GM20431 (cell line): ENCODE measurements at regions not wholly inside any gene's neighbourhood (a gene's known extent, or its start where the extent isn't known, plus 50 kb on each side); places are given as distances from the start of the nearest gene placed in this dataset.

Experiments used
- in situ Hi-C: fragments of 300-500 bp; cut with MseI, MboI; formaldehyde crosslinking; loops from one replicate; pipeline ENCODE4 v1.15.0; 2020; ENCODE audit warnings: low sequenced_read_pairs; ENCODE audit not compliant: unreplicated experiment

DNA sequence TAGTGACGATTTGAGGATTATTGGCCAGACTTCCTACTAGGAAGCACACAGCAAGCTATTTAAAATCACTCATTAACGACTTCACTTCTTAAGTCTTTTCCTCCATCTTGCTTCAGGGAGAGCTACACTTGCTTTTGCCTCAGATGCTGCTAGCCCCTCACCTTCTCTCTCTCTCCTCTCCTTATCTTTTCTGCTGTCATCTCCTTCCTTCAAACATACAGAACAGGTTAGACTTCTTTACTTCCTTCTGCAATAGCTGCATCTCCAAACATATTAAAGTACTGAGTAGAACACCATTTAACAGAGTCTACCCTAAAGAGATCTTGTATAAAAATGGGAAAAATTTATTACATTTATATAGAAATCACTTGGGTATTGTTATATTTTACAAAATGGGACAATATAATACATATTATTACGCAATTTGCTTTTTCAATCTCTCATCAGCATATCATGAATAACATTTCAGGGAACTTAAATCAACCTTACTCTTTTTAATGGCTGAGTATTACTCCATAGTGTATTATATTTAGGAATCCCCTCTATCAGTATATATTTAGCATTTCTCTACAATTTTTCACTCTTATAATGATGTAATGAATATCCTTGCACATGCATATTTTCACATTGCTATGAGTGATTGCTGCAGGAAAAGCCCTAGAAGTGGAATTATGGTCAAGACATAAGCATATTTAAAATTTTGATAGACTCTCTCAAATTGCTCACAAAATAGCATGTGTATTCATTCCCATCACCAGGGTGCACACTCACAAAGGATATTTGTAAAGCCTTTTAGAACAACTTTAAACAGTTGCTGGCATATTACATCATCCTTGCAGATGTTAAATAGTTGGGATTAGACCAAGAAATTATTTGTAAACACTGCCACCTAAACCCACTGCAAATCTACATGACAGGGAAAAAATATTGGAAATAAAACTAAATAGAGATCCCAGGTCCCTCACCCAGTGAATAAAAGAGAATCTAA is 164.5 kb upstream of the NFIB start:
- in situ Hi-C loops, result no loop called here

DNA sequence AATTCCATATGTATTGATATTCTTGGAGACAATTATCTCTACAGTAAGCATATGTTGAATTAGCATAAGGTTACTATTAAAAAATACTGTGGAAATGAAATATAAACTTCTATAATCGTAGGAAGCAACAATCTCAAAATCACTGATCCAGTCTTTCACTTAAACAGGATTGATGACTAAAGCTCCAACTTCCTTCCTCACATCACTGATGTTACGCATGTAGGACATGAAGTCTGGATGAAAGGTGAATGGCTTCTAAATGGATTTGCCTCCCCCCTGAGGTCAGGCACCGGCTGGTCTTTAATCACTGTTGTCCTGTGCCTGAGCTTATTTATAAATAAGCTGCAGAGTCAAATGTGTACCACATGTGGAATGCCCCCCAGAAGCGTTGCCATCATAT is 157.1 kb upstream of the NFIB start:
- in situ Hi-C loops, result loop anchor here (25.0 kb wide), 1 partner anchor 291 kb away; no protein-coding TSS in a partner anchor

DNA sequence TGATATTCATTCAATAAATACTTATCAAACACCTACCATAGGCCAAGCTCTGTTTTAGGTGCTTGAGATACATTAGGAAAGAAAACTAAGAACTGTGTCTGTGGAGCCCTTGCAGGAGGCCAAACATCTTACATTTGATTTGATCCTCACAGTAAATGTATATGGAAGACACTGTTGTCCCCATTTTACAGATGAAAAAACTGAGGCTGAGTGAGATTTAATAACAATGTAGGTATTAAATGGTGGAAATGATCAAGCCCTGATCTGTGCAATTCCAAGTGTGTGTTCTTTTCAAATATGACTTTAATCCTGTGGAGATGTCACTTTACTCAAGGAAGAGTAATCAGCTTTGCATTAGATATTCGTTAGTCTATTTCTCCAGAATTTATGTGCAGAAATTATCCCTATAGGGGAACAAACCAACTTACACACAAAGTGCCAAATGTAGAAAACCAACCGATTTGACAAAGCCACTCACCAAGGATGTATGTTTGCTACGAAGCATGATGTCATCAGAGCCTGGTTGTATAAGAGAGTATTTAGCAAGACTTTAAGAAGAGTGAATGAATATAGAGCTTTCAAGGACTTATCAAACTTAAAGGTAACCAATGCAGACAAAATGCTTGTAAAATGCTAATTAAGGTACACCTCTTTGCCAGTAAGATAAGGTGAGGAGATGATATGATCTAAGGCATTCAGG is 153.9 kb upstream of the NFIB start:
- in situ Hi-C loops, result loop anchor here (25.0 kb wide), 1 partner anchor 294 kb away; no protein-coding TSS in a partner anchor

DNA sequence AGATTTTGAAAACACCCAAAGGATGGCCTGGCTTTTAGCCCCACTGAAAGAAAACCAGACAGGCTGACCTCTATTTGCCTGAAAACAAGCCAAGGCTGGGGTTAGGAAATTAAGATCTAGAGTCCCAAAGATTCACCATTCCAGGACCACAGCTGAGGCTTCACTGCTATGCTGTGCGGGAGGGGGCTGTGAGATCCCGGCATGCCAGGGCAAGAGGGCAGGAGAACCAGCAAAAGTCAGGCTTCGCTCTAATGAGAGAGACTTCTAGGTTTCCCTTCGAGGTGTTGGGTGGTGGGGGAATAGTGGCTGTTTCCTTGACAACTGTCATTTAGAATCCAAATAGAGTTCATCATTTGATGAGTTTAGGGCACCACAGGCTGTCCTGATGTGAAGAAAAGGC is 152.9 kb upstream of the NFIB start:
- in situ Hi-C loops, result loop anchor here (25.0 kb wide), 1 partner anchor 295 kb away; no protein-coding TSS in a partner anchor

DNA sequence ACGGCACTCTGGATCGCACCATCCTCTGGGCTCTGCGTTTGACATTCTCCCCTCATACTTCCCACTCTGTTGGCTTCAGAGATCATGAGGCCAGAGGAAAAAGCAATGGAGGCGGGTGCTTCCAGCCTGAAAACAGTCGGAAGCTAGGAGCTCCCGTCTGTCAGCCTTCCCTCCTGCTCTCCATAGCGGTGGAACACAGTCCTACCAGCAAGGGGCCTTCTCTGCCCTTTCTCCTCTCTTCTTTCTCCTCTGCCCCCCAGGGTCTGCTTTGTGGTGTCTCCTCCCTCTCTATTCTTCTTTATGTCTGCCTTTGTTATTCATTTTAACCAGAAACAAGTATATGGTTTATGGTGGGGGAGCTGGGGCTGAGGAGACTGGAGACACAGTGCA is 152.5 kb upstream of the NFIB start:
- in situ Hi-C loops, result loop anchor here (25.0 kb wide), 1 partner anchor 296 kb away; no protein-coding TSS in a partner anchor

DNA sequence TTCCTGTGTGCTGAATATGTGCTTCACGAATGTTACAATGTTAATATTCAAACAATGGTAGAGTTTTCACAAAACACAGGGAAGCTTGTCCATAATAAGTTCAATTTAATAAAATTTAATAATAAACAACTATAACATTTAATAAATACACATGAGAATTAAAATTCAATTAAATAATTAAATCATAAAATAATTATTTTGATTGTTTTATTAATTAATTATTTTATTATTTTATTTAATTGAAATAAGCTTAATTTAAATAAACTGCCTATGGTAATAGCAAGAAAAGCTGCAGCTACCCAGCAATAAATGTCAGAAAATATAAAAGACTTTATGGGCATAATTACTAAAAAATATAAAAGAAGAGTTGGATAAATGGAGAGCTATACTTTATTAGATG is 149.0 kb upstream of the NFIB start:
- in situ Hi-C loops, result loop anchor here (25.0 kb wide), 1 partner anchor 299 kb away; no protein-coding TSS in a partner anchor

DNA sequence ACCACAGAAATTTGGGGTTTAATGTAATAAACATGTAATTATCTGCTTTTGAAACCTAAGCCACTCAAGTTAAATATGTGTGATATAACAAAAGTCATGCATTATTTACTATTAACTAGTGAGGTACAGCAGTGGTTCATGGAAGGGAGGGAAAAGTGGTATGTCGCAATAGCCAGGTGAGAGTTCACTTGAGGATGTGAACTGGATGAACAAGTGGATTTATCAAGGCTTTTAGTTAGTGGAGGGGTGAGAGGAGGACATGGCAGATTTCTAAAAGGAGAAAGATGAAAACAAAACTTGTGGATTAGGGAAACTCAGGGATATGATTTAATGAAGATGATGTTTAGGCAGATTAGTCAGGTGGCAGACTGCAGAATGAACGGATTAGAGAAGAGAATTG is 141.3 kb upstream of the NFIB start:
- in situ Hi-C loops, result loop anchor here (25.0 kb wide), 1 partner anchor 307 kb away; no protein-coding TSS in a partner anchor

DNA sequence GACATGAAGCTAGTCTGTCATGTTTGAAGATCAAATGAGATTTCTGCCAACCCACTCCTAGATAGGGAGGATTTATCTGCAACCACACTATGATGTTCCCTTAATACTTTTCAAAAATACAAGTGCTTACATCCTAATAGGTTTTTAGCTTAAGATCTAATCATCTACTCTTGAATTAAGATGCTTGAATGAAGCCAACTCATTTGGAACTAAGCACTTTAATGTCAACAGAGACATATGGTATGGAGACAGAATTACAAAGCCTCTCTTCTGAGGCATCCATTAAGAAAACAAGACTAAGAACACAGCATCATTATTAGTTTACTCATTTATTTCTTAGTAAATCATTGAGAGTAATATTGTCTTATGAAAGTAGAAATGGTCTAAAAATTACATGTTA is 139.3 kb upstream of the NFIB start:
- in situ Hi-C loops, result loop anchor here (25.0 kb wide), 1 partner anchor 309 kb away; no protein-coding TSS in a partner anchor

DNA sequence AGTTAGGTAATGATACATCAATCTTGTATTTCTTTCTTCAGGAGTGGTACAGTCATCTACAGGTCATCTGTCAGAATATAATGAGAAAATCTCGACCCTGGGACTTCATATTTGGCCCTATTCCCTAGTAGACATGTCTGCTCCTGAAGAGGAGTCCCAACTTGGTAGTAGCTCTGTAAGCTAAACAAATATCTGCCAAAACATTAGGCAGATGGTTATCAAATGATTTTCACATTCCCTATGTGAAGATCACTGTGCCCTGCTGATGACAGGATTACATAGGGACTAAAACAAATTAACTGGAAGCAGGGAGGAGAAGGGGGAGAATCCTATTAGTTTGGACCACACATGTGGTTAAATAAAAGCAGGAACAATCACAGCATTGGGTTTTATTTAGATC is 138.6 kb upstream of the NFIB start:
- in situ Hi-C loops, result loop anchor here (25.0 kb wide), 1 partner anchor 310 kb away; no protein-coding TSS in a partner anchor

DNA sequence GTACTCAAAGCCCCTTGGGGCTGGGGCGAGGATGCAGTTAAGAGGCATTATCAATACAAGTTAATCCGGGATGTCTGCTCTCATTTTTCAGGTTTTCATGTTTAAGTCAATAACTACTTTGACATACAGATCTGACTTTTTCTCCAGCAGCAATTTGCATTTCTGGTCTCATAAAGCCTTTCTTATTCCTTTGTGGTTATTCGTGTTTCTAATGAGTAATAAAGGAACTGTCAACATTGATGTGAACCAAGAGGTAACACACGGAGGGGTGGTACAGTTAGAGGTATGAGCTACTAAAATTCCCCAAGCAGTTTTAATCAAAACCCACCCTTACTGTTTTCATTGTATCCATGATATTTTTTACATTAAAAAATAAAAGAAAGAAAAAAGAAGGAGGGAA is 138.0 kb upstream of the NFIB start:
- in situ Hi-C loops, result loop anchor here (25.0 kb wide), 1 partner anchor 310 kb away; no protein-coding TSS in a partner anchor

DNA sequence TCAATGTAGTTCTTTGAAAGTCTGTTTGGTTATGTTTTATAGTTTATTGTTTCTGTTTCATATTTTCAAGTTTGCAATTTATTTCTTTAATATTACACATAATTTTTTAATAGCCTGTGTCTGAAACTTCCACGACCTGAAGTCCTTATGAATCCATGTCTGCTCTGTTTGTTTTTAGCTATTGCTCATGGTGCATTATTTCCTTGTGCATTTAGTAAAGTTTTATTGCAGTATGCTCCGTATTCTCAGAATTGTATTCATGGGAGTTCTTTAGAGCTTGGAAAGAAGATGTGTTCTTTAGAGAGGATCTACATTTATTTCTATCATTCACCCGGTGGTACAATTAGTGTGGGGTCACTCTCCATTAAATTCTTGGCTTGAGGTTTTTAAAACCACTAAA is 133.2 kb upstream of the NFIB start:
- in situ Hi-C loops, result no loop called here

DNA sequence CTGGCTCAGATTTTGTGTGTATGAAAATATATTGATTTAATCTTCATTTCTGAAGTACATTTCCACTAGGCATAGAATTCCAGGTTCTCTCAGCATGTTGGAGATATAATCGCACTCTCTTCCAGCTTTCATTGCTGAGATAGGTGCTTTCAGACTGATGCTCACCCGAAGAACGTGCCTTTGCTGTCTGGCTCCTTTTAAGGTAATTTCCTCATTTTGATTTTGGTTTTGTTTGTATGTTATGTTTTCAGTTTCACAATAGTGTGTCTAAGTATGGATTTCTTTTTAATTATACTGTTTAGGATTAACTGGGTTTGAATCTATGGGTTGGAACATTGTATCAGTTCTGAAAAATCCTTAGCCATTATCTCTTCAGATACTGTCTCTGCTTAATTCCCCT is 132.0 kb upstream of the NFIB start:
- in situ Hi-C loops, result no loop called here

DNA sequence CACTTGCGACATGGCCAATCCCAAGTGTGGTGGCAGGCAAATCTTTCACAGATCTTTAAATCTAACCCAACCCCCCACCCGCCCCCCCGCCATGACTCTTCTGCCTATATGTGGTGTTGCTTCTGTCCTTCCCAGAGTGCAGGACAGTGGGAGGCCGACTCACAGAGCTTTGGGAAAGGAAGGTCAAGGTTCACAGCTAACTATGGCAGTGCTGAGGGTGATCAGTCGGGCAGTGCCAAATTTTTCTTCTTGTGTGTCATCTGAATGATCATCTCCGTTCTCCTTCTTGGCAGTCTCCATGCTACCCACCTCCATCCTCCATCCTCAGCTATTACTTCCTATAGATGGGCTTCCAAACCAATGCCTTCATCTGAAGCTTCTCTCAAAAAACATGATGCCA is 129.0 kb upstream of the NFIB start:
- in situ Hi-C loops, result no loop called here

DNA sequence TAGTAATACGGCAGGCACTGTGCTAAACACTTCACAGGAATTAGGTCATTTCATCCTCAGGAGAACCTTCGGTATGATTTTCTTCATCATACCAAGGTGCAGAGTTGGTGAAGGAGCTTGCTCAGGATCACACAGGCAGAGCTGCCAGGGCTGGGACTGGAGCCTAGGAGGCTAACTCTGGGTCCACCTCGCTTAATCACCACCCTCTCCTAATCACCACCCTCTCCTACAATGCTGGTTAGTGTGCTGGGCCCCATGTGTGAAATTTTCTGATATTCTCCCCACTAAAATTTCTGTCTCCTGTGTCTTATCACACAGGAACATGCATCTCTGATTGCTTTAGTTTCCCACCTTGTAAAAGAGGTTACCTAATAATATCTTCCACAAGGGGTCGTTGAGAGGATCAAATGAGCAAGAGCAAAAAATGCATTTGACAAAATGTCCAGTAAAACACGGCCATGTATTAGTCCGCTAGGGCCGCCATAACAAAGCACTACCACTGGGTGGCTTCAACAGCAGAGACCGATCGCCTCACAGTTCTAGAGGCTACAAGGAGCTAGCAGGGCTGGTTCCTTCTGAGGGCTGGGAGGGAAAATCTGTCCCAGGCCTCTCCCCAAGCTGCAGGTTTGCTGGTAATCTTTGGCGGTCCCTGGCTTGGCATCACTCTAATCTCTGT is 128.2 kb upstream of the NFIB start:
- in situ Hi-C loops, result no loop called here

DNA sequence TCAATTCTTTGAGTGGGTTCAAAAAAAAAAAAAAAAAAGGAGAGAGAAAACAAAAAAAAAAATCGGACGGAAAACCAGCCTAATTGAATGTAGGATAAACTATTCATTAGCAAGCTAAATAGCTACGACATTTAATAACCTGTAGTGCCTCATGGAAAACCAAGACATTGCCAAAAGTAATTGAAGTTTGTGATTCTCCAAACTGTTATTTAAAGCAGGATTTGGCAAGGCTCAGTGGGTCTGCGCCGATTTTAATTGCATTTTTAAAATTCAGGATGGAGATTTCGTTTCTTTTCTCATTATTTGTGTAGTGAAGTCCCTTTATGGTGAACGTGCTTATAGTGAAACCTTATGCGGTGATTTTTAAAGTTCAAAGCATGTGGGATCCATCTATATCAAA is 127.2 kb upstream of the NFIB start:
- in situ Hi-C loops, result no loop called here

DNA sequence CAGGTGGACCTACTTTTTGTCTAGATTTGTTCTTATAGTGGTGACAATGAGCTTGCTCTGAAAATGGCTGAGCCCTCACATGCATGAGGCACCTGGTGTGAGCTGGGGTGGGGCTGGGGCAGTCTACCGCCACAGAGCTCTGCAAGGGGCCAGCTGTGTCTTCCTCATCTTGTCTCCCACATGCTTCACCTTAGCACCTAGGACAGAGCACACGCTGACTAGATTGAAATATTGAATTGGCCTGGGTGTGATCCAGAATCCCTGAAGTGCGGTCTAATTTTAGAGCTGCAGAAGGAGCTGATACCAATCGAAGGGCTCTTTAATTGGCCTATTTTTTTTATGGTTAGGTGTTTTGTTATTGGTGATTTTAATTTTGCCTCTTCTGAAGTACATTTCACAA is 126.1 kb upstream of the NFIB start:
- in situ Hi-C loops, result no loop called here

DNA sequence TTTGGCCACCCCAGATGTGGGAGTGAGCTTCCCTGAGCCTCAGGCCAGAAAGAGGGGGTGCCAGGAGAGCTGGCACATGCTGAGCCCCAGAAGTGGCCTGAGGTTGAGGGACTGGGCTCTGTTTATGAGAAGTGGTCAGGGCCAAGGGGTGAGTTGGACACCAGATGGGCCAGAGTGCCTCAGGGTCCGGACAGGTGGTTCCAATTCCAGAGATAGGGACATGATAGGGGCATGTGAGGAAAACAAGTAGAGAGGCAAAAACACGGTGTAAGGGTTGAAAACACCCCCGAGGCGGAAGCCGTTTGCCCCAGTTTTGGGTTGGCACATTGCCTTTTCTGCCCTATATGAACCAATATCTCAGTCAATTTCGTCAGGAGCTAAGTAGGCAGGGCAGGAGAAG is 125.6 kb upstream of the NFIB start:
- in situ Hi-C loops, result loop anchor here (10.0 kb wide), 1 partner anchor 1015 kb away; no protein-coding TSS in a partner anchor

DNA sequence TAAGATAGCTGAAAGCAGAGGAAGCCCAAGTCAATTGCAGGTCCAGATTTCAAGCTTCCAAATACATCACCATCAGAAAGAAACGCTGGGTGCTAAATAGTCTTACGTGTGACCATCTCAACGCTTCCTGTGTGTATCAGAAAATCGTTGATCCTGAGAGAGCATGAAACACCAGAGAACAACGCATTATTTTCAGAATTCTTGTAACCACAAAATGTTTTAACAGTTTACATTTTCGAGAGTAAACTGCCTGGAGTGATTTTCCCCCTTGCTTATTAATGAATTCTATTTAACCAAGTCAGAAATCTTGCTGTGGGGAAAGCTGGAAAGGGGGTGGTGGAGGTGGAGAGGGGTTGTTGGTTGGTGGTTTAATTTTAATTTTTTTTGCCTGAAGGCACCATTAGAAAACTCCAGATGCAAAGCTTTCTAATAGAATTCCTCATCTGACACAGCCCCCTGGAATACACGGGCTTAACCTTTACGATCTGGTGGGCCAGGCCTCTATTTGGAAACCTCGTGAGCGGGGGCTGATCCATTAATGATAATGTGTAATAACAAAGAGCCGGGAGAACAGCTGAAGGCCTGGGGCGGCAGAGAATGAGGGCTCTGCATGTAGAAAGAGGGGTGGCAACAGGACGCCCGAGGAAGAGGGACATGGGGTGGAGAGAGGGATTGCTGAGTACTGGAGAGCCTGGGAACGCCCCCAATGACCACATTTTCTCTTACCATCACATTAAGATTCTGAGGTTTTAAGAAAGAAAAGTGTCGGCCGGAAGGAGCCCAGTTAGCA is 124.5 kb upstream of the NFIB start:
- in situ Hi-C loops, result loop anchor here (10.0 kb wide), 1 partner anchor 1014 kb away; no protein-coding TSS in a partner anchor
